A673 (cell line): ENCODE measurements at regions not wholly inside any gene's neighbourhood (a gene's known extent, or its start where the extent isn't known, plus 50 kb on each side); places are given as distances from the start of the nearest gene placed in this dataset.

ENCODE experiments used
- BruUV-seq: library from RNA; stranded (reverse); fragments of 400-500 nt; replicated peaks from 2 replicates; lab custom pipeline; 2021; lab: Mats Ljungman, UMichigan
- CTCF ChIA-PET: fragments of 300-600 bp; sonication (Branson Sonifier 250); formaldehyde crosslinking; loops from one replicate; lab custom pipeline; 2022; ENCODE audit warnings: antibody characterized with exemption; lab: Charles Lee
- POLR2A ChIA-PET: fragments of 300-600 bp; sonication (Branson Sonifier 250); formaldehyde crosslinking; loops from one replicate; lab custom pipeline; 2022; ENCODE audit warnings: antibody characterized with exemption; ENCODE audit not compliant: low non-redundant PET; lab: Charles Lee
- DNase-seq: peaks from one replicate; pipeline ENCODE4 v3.0.0-alpha.2; 2015; ENCODE audit warnings: low spot score
- H3K27ac ChIP-seq: fragments of 200-600 bp; sonication (generic); 2 replicates; pipeline ENCODE4 v1.5.1; 2016; ENCODE audit warnings: mixed run types, low read depth, mild to moderate bottlenecking, mixed read lengths, antibody characterized with exemption, low read length; ENCODE audit not compliant: poor library complexity, severe bottlenecking
- H3K27me3 ChIP-seq: fragments of 200-600 bp; sonication (generic); replicated peaks from 2 replicates; pipeline ENCODE4 v1.6.1; 2017; ENCODE audit warnings: mixed run types, low read depth, mild to moderate bottlenecking, mixed read lengths, antibody characterized with exemption, low read length; ENCODE audit not compliant: insufficient read depth, poor library complexity
- H3K36me3 ChIP-seq: fragments of 200-600 bp; sonication (generic); 2 replicates; pipeline ENCODE4 v1.6.1; 2016; ENCODE audit warnings: mixed run types, mild to moderate bottlenecking, mixed read lengths, antibody characterized with exemption, low read length; ENCODE audit not compliant: insufficient read depth, poor library complexity, severe bottlenecking
- H3K4me1 ChIP-seq: fragments of 200-600 bp; sonication (generic); 2 replicates; pipeline ENCODE4 v1.6.1; 2017; ENCODE audit warnings: mixed run types, mild to moderate bottlenecking, mixed read lengths, antibody characterized with exemption, low read length; ENCODE audit not compliant: insufficient read depth, poor library complexity, severe bottlenecking
- H3K4me3 ChIP-seq: fragments of 200-600 bp; sonication (generic); 2 replicates; pipeline ENCODE4 v1.5.1; 2016; ENCODE audit warnings: low read depth, mixed run types, mild to moderate bottlenecking, mixed read lengths, low read length; ENCODE audit not compliant: poor library complexity, severe bottlenecking
- H3K9me3 ChIP-seq: fragments of 200-600 bp; sonication (generic); 2 replicates; pipeline ENCODE4 v1.6.1; 2016; ENCODE audit warnings: mixed run types, low read depth, mild to moderate bottlenecking, mixed read lengths, antibody characterized with exemption, low read length; ENCODE audit not compliant: poor library complexity, severe bottlenecking
- EZH2 ChIP-seq: fragments of 200-600 bp; sonication (generic); IDR thresholded peaks from 2 replicates; pipeline ENCODE4 v1.6.1; 2017; ENCODE audit warnings: borderline replicate concordance, low read depth, mild to moderate bottlenecking, mixed read lengths, antibody characterized with exemption, low read length; ENCODE audit not compliant: poor library complexity, severe bottlenecking
- intact Hi-C: fragments of 100-400 bp; cut with micrococcal nuclease; formaldehyde crosslinking; loops from one replicate; pipeline ENCODE4 v1.10.0; 2022; ENCODE audit not compliant: unreplicated experiment
- TF ChIP-seq, protein P1 (sequence below): fragments of 300-800, 200-600 bp; sonication (generic); conservative IDR thresholded peaks from 2 replicates; pipeline ENCODE4 v1.5.1; 2017; ENCODE audit warnings: low read depth, mild to moderate bottlenecking, antibody characterized with exemption, low read length, moderate library complexity, mixed read lengths

DNA sequence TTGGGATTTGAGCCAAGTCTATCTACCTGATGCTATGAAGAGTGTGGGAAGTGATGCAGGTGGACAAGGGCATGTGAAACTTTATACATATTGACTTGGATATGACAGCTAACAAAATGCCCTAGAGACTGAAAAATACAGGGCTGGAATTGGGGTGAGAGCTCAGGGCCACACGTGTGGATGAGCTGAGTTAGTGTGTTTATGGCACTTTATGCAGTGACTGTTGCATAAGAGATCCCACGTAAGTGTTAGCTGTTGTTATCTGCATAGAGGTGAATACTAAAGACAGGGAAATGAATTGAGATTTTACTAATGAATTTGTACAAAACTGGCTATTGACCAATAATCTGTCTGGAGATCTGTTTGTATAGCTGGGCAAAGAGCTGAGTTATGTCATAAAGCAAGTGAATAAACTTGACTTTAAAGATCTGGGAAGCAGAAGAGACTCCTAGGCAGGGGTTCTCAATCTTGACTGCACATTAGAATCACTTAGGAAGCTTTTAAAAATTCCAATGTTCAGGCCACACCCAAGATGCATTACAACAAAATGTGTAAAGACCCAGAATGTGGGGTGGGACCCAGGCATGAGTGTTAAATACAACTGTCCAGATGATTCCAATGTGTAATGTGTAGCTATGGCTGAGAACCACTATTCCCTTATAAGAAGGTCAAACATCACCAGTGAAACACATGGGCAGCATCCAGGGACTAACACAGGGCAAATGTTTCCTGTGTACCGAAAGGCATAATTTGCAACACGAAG is 74.2 kb upstream of the STK17B start:
- intact Hi-C loops: no loop called here

DNA sequence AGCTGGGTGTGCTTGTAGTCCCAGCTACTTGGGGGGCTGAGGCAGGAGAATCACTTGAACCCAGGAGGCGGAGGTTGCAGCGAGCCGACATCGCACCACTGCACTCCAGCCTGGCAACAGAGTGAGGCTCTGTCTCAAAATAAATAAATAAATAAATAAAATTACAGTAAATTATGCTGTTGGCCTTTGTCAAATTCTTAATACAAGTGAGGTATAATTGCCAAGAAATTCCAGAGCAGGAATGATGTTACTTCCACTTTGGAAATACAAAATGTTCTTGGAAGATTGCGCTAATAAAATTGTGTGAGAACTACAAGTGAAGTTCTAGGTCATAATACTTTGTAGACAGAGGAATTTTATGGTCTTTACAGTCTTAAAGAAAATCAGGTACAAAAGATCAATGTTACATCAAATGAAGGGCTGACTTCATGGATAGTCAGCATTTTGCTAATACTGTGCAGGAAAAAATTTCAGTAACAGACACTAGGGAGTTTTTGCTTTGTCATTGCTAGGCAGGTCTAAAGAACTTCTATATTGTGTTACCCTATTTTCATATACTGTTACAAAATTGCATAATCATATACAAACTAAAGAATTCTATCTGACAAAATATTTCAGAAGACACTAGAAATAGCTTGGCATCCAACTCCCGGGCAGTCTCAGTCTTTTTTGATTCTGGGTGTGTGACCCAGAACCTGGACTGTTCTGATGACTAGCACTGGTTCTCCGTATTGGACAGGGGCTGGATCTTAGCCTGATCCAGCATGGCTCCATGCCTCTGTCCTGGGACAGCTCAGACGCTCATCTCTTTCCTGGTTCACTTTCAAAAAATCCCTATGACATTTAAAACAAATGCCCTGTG is 76.0 kb upstream of the STK17B start:
- H3K27me3 ChIP-seq: no peaks in the 10 kb centered on the region
- POLR2A ChIA-PET: no interaction called here
- TF ChIP-seq, protein P1, sequence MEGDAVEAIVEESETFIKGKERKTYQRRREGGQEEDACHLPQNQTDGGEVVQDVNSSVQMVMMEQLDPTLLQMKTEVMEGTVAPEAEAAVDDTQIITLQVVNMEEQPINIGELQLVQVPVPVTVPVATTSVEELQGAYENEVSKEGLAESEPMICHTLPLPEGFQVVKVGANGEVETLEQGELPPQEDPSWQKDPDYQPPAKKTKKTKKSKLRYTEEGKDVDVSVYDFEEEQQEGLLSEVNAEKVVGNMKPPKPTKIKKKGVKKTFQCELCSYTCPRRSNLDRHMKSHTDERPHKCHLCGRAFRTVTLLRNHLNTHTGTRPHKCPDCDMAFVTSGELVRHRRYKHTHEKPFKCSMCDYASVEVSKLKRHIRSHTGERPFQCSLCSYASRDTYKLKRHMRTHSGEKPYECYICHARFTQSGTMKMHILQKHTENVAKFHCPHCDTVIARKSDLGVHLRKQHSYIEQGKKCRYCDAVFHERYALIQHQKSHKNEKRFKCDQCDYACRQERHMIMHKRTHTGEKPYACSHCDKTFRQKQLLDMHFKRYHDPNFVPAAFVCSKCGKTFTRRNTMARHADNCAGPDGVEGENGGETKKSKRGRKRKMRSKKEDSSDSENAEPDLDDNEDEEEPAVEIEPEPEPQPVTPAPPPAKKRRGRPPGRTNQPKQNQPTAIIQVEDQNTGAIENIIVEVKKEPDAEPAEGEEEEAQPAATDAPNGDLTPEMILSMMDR: no peak
- TF ChIP-seq EZH2: no peak
- no peaks in the 10 kb centered on the region for H3K36me3 ChIP-seq
- no peaks in the 10 kb centered on the region for H3K9me3 ChIP-seq
- intact Hi-C loops: no loop called here
- no peaks in the 10 kb centered on the region for H3K4me1 ChIP-seq
- no peak overlapping the region for H3K4me3 ChIP-seq
- no peak for DNase-seq
- CTCF ChIA-PET: no interaction called here
- H3K27ac ChIP-seq: no peak overlapping the region
- no TSS peak for BruUV-seq

More for the DNA sequence above, 74.2 kb upstream of the STK17B start:
- DNase-seq: no peak
- CTCF ChIA-PET: no interaction called here
- H3K4me1 ChIP-seq: no peaks in the 10 kb centered on the region
- H3K27ac ChIP-seq: no peak overlapping the region
- no TSS peak for BruUV-seq
- H3K36me3 ChIP-seq: no peaks in the 10 kb centered on the region
- POLR2A ChIA-PET: no interaction called here
- H3K4me3 ChIP-seq: no peak overlapping the region
- no peaks in the 10 kb centered on the region for H3K9me3 ChIP-seq
- TF ChIP-seq, protein P1: no peak
- TF ChIP-seq EZH2: no peak
- H3K27me3 ChIP-seq: no peaks in the 10 kb centered on the region

DNA sequence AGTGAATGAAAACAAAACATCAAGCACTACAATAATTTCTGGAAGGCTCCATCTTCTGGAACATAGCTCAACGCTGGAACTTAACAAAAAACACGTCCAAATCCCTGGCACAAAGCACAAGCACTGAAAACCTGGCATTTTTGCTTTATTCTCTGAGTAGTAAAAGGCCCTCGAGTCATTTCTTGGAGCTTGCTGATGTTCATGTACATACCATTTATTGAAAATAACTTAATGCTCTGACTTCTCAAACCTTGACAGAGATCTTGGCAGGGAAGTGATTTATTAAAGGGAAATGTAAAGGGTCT is 76.5 kb upstream of the STK17B start:
- Histone ChIP-seq H3K4me3 (no peak overlapping the region), H3K27me3 (no peaks in the 10 kb centered on the region), H3K36me3 (no peaks in the 10 kb centered on the region), H3K27ac (no peak overlapping the region), H3K9me3 (no peaks in the 10 kb centered on the region), H3K4me1 (no peaks in the 10 kb centered on the region)
- TF ChIP-seq, protein P1: no peak
- no peak for TF ChIP-seq EZH2
- no peak for DNase-seq
- no TSS peak for BruUV-seq
- ChIA-PET CTCF (no interaction called here), POLR2A (no interaction called here)
- intact Hi-C loops: no loop called here
